ENCODE measurements at regions not wholly inside any gene's neighbourhood (a gene's known extent, or its start where the extent isn't known, plus 50 kb on each side); places are given as distances from the start of the nearest gene placed in this dataset.

- TF ChIP-seq, protein P1, sequence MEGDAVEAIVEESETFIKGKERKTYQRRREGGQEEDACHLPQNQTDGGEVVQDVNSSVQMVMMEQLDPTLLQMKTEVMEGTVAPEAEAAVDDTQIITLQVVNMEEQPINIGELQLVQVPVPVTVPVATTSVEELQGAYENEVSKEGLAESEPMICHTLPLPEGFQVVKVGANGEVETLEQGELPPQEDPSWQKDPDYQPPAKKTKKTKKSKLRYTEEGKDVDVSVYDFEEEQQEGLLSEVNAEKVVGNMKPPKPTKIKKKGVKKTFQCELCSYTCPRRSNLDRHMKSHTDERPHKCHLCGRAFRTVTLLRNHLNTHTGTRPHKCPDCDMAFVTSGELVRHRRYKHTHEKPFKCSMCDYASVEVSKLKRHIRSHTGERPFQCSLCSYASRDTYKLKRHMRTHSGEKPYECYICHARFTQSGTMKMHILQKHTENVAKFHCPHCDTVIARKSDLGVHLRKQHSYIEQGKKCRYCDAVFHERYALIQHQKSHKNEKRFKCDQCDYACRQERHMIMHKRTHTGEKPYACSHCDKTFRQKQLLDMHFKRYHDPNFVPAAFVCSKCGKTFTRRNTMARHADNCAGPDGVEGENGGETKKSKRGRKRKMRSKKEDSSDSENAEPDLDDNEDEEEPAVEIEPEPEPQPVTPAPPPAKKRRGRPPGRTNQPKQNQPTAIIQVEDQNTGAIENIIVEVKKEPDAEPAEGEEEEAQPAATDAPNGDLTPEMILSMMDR (conservative IDR thresholded peaks at IDR 0.05 in 1 of 2, IDR thresholded peaks at IDR 0.05 in 1 of 2; ENCODE audit: extremely low read depth in 1 of 2, insufficient read depth in 1 of 2, low read depth in 1 of 2, low read length in 2 of 2): no peak
- no peak for TF ChIP-seq EZH2 (IDR thresholded peaks at IDR 0.05; ENCODE audit: borderline replicate concordance, low read length)
Measured at GRCh38 chr11:115848611-115849010, 344.4 kb upstream of the CADM1 start.

Data from mammary epithelial cell (primary cell).